GM12872 (cell line): ENCODE measurements at regions not wholly inside any gene's neighbourhood (a gene's known extent, or its start where the extent isn't known, plus 50 kb on each side); places are given as distances from the start of the nearest gene placed in this dataset.

Experiments
- TF ChIP-seq, protein P1 (sequence below): IDR thresholded peaks from 3 replicates; pipeline ENCODE4 v1.5.1; 2011; ENCODE audit warnings: low read depth, mild to moderate bottlenecking, low read length, moderate library complexity; ENCODE audit not compliant: insufficient read depth

DNA sequence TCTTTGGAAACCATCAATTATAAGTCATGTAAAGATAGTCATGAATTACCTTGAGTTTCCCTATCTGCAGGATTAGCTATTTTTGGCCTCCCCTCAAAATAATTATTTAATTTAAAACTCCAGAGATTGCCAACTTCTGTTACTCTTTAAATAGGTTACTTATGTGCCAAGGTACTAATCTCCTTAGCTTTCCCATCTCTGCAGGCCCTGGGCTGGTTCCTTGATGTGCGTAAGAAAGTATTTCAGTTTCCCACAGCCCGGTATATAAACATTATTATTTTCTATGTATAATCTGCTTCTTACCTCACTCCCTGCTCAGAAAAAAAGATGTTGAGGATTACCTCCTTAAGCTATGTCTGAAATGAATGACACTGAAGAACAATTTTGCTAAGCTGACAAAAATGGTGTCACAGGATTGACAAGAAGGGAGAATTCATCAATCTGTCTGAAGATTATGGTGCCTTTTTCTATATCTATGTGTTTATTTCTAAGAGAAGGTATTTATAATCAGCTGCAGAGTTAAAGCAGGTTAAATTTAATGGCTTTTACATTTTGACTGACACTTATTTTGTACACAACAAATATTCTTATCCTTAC is 1697.2 kb upstream of the PCDH20 start:
- TF ChIP-seq, protein P1, sequence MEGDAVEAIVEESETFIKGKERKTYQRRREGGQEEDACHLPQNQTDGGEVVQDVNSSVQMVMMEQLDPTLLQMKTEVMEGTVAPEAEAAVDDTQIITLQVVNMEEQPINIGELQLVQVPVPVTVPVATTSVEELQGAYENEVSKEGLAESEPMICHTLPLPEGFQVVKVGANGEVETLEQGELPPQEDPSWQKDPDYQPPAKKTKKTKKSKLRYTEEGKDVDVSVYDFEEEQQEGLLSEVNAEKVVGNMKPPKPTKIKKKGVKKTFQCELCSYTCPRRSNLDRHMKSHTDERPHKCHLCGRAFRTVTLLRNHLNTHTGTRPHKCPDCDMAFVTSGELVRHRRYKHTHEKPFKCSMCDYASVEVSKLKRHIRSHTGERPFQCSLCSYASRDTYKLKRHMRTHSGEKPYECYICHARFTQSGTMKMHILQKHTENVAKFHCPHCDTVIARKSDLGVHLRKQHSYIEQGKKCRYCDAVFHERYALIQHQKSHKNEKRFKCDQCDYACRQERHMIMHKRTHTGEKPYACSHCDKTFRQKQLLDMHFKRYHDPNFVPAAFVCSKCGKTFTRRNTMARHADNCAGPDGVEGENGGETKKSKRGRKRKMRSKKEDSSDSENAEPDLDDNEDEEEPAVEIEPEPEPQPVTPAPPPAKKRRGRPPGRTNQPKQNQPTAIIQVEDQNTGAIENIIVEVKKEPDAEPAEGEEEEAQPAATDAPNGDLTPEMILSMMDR: no peak

DNA sequence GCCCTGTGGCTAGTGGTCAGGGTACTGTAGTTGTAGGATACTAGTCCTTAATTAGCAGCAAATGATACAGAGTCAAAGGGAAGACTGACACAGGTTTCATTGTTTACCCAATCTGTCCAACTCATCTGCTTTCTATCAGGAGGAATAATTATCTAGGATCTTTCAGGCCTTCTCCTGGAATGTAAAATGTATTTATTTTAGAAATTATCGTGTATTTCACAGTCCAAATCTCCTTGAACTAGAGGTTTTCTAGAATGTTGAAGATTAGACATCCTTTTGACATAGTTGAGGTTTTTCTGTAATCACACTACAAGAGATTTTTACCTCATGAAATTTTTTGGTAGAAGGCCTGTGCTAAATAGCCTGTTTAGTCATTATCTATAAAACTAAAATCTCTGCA is 1694.8 kb upstream of the PCDH20 start:
- TF ChIP-seq, protein P1: no peak

DNA sequence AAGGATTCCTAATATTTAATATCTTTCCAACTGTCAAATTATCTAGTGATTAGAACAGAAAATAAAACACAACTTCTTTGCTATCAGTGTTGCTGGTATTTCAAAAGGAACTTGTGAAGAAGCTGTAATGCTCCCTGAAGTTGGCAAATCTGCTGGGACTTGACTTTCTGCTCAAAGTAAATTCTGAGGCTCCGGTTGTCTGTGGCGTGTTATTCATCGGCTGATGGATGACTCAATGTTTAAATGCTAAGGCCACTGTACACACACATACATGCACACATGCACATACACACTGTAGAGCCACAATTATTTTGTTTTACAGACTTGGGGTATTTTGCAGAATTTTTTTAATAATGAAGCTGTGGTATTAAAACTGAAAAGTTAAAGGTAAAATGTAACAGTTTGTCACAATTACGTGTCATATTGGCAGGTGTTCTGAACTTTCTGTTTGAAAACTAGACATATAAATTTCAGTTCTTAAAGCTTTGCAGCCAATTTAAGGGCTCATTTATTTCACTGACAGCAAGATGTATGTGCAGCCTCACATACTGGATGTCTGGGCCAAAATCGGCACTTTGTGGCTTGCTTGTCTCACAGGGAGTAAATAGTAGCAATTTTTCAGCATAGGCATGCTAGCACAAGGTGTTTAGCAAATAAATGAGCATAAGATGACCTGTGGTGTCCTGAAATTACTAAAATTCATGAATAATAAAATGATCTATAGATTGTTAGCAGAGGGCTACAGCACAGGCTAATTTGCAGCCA is 1691.7 kb upstream of the PCDH20 start:
- TF ChIP-seq, protein P1: no peak

DNA sequence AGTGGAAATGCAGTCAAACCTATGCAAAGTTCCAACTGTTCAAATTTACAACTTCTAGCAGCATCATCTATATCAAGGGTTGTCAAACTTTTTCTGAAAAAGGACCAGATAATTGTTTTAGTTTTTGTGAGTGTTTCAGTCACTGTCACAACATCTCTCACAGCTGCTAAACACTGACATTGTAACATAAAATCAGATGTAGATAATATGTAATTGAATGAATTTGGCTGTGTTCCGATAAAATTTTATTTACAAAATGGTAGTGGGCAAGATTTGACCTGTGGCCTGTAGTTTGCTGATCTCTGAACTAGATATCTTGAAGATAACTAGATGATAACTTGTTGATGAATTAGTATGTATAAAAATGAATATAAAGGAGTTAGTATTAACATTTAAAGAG is 1679.1 kb upstream of the PCDH20 start:
- TF ChIP-seq, protein P1: no peak

DNA sequence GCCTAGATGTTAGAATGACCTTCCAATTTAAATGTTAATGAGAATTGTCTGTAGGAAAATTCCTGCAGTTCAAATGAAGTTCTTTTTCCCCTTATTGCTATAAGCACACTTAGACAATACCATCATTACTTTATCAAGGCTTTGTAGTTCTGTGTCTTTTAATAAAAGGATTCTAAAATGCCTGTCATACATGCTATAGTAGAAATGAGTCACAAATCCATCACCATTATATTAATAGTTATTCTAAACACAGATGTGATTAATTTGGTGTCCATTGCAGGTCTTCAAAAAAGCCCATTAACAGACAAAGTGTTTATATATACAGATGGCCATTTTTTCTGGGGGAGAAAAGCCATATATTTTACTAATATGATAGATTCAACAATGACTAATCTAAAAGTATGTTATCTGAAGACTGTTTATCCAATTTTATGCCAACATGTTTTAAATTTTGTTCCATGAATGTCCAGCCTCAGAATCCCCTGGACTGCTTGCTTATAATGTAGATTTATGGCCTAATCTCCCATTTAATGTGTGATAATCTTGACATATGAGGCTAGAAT is 1678.3 kb upstream of the PCDH20 start:
- TF ChIP-seq, protein P1: no peak

DNA sequence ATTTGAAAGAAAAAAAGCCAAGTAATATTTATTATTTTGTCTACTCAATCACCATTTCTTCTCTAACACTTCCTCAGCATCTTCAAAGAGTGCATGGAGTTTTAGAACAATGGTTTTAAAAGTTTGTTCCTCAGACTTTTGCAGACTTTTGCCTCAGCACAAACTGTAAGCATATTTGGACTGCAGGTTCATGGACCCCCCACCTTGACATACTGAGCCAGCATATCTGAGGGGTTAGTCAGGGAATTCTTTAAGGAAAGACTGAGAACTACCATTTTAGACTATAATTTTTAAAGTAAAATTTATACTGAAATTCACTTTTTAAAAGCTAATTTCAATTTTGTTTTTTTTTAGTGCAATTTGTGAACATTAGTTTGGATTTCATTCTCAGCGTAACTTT is 1676.8 kb upstream of the PCDH20 start:
- TF ChIP-seq, protein P1: no peak

DNA sequence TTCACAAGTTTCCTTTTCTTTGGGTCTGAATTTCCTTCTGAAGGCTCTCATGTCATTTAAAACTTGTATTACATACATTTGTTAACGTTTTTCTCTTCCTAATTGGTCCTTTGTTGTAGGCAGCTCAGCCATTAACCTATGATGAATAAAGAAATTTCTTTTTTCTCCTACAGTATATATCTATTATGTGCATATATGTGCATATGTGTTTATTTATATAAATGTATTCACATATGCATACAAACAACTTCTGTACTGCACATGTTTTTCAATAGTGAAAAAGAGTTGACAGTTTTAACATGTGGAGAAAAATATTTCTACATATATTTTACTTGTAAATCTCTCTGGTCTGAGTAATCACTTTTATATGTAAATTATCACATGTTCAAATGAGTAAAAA is 1674.9 kb upstream of the PCDH20 start:
- TF ChIP-seq, protein P1: no peak
